GM12878 (cell line): ENCODE measurements at regions not wholly inside any gene's neighbourhood (a gene's known extent, or its start where the extent isn't known, plus 50 kb on each side); places are given as distances from the start of the nearest gene placed in this dataset.

Experiments
- ATAC-seq: fragments of 200-7000 bp; cut with Tn5 transposase; 3 replicates; pipeline ENCODE4 v1.9.1; 2020; ENCODE audit warnings: mild to moderate bottlenecking, moderate library complexity
- BruUV-seq: library from RNA; stranded (reverse); fragments of 400-500 nt; replicated peaks from 2 replicates; lab custom pipeline; 2021; lab: Mats Ljungman, UMichigan
- CTCF ChIA-PET: fragments of 300-600 bp; sonication (Branson Sonifier 250); formaldehyde crosslinking; extraction: SDS; loops from one replicate; lab custom pipeline; 2021; ENCODE audit warnings: inconsistent platforms; lab: Yijun Ruan, JAX
- POLR2A ChIA-PET: fragments of 350-600 bp; formaldehyde crosslinking; extraction: SDS; loops from one replicate; lab custom pipeline; 2021; ENCODE audit warnings: inconsistent platforms; lab: Charles Lee
- RAD21 ChIA-PET: fragments of 300-600 bp; sonication (Branson Sonifier 250); formaldehyde crosslinking; loops from one replicate; lab custom pipeline; 2023; ENCODE audit warnings: antibody characterized with exemption; ENCODE audit not compliant: unreplicated experiment; lab: Charles Lee
- SMC1A ChIA-PET: fragments of 300-600 bp; sonication (Branson Sonifier 250); formaldehyde crosslinking; loops from one replicate; lab custom pipeline; 2023; ENCODE audit not compliant: unreplicated experiment, uncharacterized antibody; lab: Charles Lee
- DNase-seq: peaks from one replicate; pipeline ENCODE4 v3.0.0-alpha.2; 2011; ENCODE audit warnings: low read depth, low spot score
- FAIRE-seq: peaks from 3 replicates; lab custom pipeline; 2011; peaks lifted over from hg19 to GRCh38; lab: Jason Lieb, UNC
- H2AFZ ChIP-seq: 2 replicates; pipeline ENCODE4 v1.6.0; 2011; ENCODE audit warnings: low read depth, low read length, control low read depth; ENCODE audit not compliant: control insufficient read depth
- H3K27ac ChIP-seq: 2 replicates; pipeline ENCODE4 v1.5.1; 2011; ENCODE audit warnings: control low read depth; ENCODE audit not compliant: control insufficient read depth, insufficient read depth
- H3K27me3 ChIP-seq, 2 experiments: replicated peaks in 1 of 2; 2 replicates each; pipeline versions ENCODE4 v1.6.0 to v1.6.1; 2011; ENCODE audit warnings: low read length in 1 of 2; ENCODE audit not compliant: control insufficient read depth in 2 of 2, insufficient read depth in 2 of 2
- H3K36me3 ChIP-seq, 2 experiments: 2 replicates each; pipeline ENCODE4 v1.5.1; 2011; ENCODE audit warnings: low read length in 1 of 2; ENCODE audit not compliant: control insufficient read depth in 2 of 2, insufficient read depth in 2 of 2
- H3K4me1 ChIP-seq: 2 replicates; pipeline ENCODE4 v1.6.1; 2011; ENCODE audit warnings: mild to moderate bottlenecking, low read length, moderate library complexity, mixed read lengths; ENCODE audit not compliant: control insufficient read depth, insufficient read depth
- H3K4me2 ChIP-seq: 2 replicates; pipeline ENCODE4 v1.6.0; 2011; ENCODE audit warnings: control low read depth; ENCODE audit not compliant: control insufficient read depth, insufficient read depth
- H3K4me3 ChIP-seq: fragments of 200-600 bp; sonication (generic); 2 replicates; pipeline ENCODE4 v1.5.1; 2016
- H3K79me2 ChIP-seq: 2 replicates; pipeline ENCODE4 v1.6.0; 2011; ENCODE audit warnings: low read length; ENCODE audit not compliant: control insufficient read depth, insufficient read depth
- H3K9ac ChIP-seq: 2 replicates; pipeline ENCODE4 v1.8.0; 2011; ENCODE audit warnings: low read length, control low read depth, mixed read lengths; ENCODE audit not compliant: control insufficient read depth, insufficient read depth
- H3K9me3 ChIP-seq: replicated peaks from 3 replicates; pipeline ENCODE4 v1.5.1; 2011; ENCODE audit warnings: mild to moderate bottlenecking, low read length; ENCODE audit not compliant: control insufficient read depth, insufficient read depth
- H4K20me1 ChIP-seq: 2 replicates; pipeline ENCODE4 v1.6.0; 2011; ENCODE audit not compliant: control insufficient read depth, insufficient read depth
- MTA2 ChIP-seq: fragments of 450-650 bp; IDR thresholded peaks from 2 replicates; pipeline ENCODE4 v1.6.1; 2016; ENCODE audit warnings: low read depth, mild to moderate bottlenecking, moderate library complexity
- MTA3 ChIP-seq: IDR thresholded peaks from 2 replicates; pipeline ENCODE4 v1.6.1; 2012; ENCODE audit warnings: low read length, inconsistent platforms, borderline replicate concordance
- SMARCA5 ChIP-seq: fragments of 450-650 bp; IDR thresholded peaks from 2 replicates; pipeline ENCODE4 v1.6.1; 2017; ENCODE audit warnings: mild to moderate bottlenecking
- SMC3 ChIP-seq: IDR thresholded peaks from 2 replicates; pipeline ENCODE4 v1.6.1; 2011; ENCODE audit warnings: low read length, improper control_type of control experiment, borderline replicate concordance
- WGBS: methylation state at CpG from one replicate; pipeline ENCODE4 v1.1.6; 2016; ENCODE audit warnings: low lambda C conversion rate; ENCODE audit not compliant: insufficient replicate concordance, insufficient coverage; ENCODE audit errors: missing lambda C conversion rate; 5-methylcytosine and 5-hydroxymethylcytosine counted together
- in situ Hi-C: fragments of 300-500 bp; cut with MboI; formaldehyde crosslinking; loops from 9 replicates; pipeline ENCODE4 v1.14.3; 2018; ENCODE audit warnings: mixed read lengths
- intact Hi-C: fragments of 100-400 bp; cut with micrococcal nuclease; formaldehyde crosslinking; loops from one replicate; pipeline ENCODE4 v1.14.2; 2022; ENCODE audit not compliant: unreplicated experiment
- TF ChIP-seq, protein P1 (sequence below): IDR thresholded peaks from 2 replicates; pipeline ENCODE4 v1.6.1; 2012; ENCODE audit warnings: low read depth, low read length, improper control_type of control experiment
- TF ChIP-seq, protein P2 (sequence below): fragments of 450-650 bp; IDR thresholded peaks from 2 replicates; pipeline ENCODE4 v1.6.1; 2017; ENCODE audit warnings: low read depth, mild to moderate bottlenecking, moderate library complexity
- TF ChIP-seq, protein P3 (sequence below): fragments of 150-350 bp; IDR thresholded peaks from 2 replicates; pipeline ENCODE4 v1.6.1; 2014; ENCODE audit warnings: mild to moderate bottlenecking, low read depth, low read length

DNA sequence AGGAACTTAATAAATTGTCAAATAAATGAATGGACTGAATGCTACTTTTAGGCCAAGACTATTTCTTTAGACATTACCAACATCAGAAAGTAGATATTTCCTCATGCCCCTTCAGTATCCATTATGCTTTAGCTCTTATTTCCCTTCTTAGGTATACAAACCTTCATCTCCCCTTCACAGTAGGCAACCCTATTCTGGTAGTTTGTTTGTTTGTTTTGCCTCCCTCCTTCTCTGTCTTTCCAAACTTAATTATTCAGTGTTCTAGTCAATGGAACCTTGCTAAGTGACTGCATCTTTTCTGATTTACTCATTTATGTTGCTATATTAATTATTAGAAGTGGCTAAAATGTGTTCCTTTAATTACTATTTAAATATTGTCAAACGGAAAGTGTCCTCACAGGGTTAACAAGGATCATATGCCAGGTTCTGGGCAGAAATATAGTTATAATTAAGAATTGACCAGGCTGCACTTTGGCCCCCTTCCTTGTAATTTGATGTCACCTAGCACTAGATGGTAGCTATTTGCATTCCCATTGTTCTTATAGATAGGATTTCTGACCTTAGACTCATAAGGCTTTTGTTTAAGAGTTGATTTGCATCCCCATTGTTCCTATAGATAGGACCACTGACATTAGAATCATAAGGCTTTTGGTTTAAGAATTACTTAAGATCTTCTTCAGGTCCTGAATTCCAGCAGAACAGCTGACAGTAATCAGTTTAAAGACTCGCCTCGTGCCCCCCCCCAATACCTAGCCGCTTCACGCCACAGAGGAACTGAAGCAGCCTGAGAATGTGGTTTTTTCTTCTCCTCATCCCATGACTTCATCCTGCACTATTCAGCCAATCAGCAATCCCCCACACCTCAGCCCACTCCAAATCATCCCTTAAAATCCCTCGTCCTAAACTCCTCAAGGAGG is 84.4 kb upstream of the NUDT12 start:
- H2AFZ ChIP-seq: no peak overlapping the region
- no peaks in the 10 kb centered on the region for H3K4me1 ChIP-seq
- no peak for DNase-seq
- no TSS peak for BruUV-seq
- H3K9me3 ChIP-seq: no peaks in the 10 kb centered on the region
- H3K27ac ChIP-seq: no peak overlapping the region
- no peak overlapping the region for H3K9ac ChIP-seq
- ChIA-PET POLR2A (no interaction called here), CTCF (no interaction called here), SMC1A (no interaction called here), RAD21 (no interaction called here)
- no peaks in the 10 kb centered on the region for H4K20me1 ChIP-seq
- no peak overlapping the region for H3K4me2 ChIP-seq
- intact Hi-C loops: no loop called here
- no peaks in the 10 kb centered on the region for H3K79me2 ChIP-seq
- WGBS: 51% methylated on average over 6 of the region's 6 CpGs
- TF ChIP-seq SMC3: no peak
- TF ChIP-seq, protein P1, sequence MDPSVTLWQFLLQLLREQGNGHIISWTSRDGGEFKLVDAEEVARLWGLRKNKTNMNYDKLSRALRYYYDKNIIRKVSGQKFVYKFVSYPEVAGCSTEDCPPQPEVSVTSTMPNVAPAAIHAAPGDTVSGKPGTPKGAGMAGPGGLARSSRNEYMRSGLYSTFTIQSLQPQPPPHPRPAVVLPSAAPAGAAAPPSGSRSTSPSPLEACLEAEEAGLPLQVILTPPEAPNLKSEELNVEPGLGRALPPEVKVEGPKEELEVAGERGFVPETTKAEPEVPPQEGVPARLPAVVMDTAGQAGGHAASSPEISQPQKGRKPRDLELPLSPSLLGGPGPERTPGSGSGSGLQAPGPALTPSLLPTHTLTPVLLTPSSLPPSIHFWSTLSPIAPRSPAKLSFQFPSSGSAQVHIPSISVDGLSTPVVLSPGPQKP: no peak
- no peak for TF ChIP-seq MTA3
- no peak for TF ChIP-seq MTA2
- TF ChIP-seq, protein P2, sequence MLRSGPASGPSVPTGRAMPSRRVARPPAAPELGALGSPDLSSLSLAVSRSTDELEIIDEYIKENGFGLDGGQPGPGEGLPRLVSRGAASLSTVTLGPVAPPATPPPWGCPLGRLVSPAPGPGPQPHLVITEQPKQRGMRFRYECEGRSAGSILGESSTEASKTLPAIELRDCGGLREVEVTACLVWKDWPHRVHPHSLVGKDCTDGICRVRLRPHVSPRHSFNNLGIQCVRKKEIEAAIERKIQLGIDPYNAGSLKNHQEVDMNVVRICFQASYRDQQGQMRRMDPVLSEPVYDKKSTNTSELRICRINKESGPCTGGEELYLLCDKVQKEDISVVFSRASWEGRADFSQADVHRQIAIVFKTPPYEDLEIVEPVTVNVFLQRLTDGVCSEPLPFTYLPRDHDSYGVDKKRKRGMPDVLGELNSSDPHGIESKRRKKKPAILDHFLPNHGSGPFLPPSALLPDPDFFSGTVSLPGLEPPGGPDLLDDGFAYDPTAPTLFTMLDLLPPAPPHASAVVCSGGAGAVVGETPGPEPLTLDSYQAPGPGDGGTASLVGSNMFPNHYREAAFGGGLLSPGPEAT: no peak
- TF ChIP-seq SMARCA5: no peak
- TF ChIP-seq, protein P3, sequence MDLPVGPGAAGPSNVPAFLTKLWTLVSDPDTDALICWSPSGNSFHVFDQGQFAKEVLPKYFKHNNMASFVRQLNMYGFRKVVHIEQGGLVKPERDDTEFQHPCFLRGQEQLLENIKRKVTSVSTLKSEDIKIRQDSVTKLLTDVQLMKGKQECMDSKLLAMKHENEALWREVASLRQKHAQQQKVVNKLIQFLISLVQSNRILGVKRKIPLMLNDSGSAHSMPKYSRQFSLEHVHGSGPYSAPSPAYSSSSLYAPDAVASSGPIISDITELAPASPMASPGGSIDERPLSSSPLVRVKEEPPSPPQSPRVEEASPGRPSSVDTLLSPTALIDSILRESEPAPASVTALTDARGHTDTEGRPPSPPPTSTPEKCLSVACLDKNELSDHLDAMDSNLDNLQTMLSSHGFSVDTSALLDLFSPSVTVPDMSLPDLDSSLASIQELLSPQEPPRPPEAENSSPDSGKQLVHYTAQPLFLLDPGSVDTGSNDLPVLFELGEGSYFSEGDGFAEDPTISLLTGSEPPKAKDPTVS: no peak
- in situ Hi-C loops: no loop called here
- H3K27me3 ChIP-seq: no peaks in the 10 kb centered on the region
- H3K36me3 ChIP-seq: no peaks in the 10 kb centered on the region
- ATAC-seq: no peak
- FAIRE-seq: no peak
- no peak overlapping the region for H3K4me3 ChIP-seq
